Urinary bladder (tissue), 3 donors: ENCODE measurements at regions not wholly inside any gene's neighbourhood (a gene's known extent, or its start where the extent isn't known, plus 50 kb on each side); places are given as distances from the start of the nearest gene placed in this dataset.

Experiments
- DNase-seq: peaks from one replicate; pipeline ENCODE4 v3.0.0-alpha.2; 2015; ENCODE audit errors: extremely low spot score
- H3K27ac ChIP-seq: one replicate; pipeline ENCODE4 v1.5.1; 2013; ENCODE audit warnings: low read depth, mild to moderate bottlenecking, moderate library complexity
- H3K36me3 ChIP-seq: one replicate; pipeline ENCODE4 v1.6.1; 2013; ENCODE audit warnings: mild to moderate bottlenecking, moderate library complexity; ENCODE audit not compliant: insufficient read depth
- H3K4me1 ChIP-seq: one replicate; pipeline ENCODE4 v1.6.1; 2013; ENCODE audit warnings: mild to moderate bottlenecking, moderate library complexity; ENCODE audit not compliant: insufficient read depth
- H3K4me3 ChIP-seq: one replicate; pipeline ENCODE4 v1.5.1; 2013; ENCODE audit warnings: low read depth, low read length
- WGBS: extraction: QIAGEN DNeasy Blood & Tissue Kit; methylation state at CpG from one replicate; pipeline ENCODE4 v1.1.7; 2013; 5-methylcytosine and 5-hydroxymethylcytosine counted together
- donor health status: healthy with polysubstance abuse.
- donor health status: healthy.

GRCh38 chr19:46951171-46951986 lies 68.3 kb upstream of the NPAS1 start:
- no peaks in the 10 kb centered on the region for H3K36me3 ChIP-seq
- DNase-seq = no peak
- H3K27ac ChIP-seq = no peak overlapping the region
- WGBS = 67% methylated on average over 8 of the region's 8 CpGs
- no peak overlapping the region for H3K4me3 ChIP-seq
- no peaks in the 10 kb centered on the region for H3K4me1 ChIP-seq

DNA sequence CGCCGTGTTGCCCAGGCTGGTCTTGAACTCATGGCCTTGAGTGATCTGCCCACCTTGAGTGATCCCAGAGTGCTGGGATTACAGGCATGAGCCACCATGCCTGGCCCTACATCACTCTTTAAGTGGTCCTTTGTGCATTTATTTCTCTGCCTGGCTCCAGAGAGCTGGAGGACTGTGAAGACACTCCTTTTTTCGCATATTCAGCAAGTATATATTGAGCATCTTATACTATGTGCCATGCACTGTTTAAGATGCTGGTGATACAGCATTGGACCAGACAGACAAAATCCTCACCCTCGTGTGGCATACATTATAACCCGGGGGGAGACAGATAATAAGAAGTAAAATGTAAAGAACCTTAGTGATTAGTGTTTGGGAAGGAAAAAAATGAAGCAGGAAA lies 66.8 kb upstream of the NPAS1 start:
- Histone ChIP-seq H3K4me3 (no peak overlapping the region), H3K27ac (no peak overlapping the region), H3K4me1 (no peaks in the 10 kb centered on the region), H3K36me3 (no peaks in the 10 kb centered on the region)
- 94% methylated on average over 5 of the region's 5 CpGs for WGBS
- DNase-seq = no peak

GRCh38 chr19:46953955-46954501 lies 65.6 kb upstream of the NPAS1 start:
- WGBS = 90% methylated on average over 6 of the region's 6 CpGs
- Histone ChIP-seq H3K4me1 (no peaks in the 10 kb centered on the region), H3K4me3 (no peak overlapping the region), H3K36me3 (no peaks in the 10 kb centered on the region), H3K27ac (no peak overlapping the region)
- DNase-seq = no peak

- no peak overlapping the region for H3K27ac ChIP-seq
- no peaks in the 10 kb centered on the region for H3K36me3 ChIP-seq
- H3K4me1 ChIP-seq = no peaks in the 10 kb centered on the region
- DNase-seq = no peak
- WGBS = 67% methylated on average over 7 of the region's 7 CpGs
- H3K4me3 ChIP-seq = no peak overlapping the region
Measured at GRCh38 chr19:46954502-46954992, 65.1 kb upstream of the NPAS1 start.

DNA sequence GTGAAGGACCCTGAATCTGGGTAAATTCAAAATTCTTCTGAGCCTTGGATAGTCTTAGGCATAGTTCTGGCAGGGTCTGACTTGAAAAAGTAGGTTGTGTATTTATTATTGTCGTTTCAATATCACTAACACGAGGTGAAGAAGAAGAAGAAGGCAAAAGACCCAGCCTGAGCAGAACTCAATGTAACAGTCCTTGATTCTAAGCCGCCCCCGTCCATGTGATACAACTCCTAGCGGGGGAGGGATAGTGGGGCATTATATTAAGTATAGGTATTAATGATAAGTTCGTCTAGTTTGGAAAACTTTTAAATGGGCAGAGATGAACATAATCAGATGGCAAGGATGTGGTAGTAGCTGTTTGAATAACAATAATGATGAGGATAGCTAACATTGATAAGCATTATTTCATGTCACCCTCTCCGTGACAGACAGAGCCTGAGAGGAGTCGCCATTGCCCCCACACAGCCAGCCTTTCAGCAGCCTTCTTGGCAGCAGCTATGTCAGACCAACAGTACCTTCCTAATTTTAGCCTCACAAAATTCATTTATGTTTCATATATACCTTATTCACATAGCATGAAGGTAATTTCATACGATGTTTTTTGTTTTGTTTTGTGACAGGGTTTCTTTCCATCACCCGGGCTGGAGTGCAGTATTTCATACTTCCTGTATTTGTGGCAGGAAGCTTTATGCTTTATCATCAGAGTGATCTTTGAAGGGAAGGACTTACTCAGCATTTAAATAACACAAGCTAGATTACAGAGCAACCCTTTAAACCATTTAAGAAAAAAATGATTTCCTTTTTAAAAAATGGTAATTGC lies 64.4 kb upstream of the NPAS1 start:
- Histone ChIP-seq H3K36me3 (no peaks in the 10 kb centered on the region), H3K27ac (no peak overlapping the region), H3K4me1 (no peaks in the 10 kb centered on the region), H3K4me3 (no peak overlapping the region)
- no peak for DNase-seq
- 45% methylated on average over 10 of the region's 10 CpGs for WGBS

DNA sequence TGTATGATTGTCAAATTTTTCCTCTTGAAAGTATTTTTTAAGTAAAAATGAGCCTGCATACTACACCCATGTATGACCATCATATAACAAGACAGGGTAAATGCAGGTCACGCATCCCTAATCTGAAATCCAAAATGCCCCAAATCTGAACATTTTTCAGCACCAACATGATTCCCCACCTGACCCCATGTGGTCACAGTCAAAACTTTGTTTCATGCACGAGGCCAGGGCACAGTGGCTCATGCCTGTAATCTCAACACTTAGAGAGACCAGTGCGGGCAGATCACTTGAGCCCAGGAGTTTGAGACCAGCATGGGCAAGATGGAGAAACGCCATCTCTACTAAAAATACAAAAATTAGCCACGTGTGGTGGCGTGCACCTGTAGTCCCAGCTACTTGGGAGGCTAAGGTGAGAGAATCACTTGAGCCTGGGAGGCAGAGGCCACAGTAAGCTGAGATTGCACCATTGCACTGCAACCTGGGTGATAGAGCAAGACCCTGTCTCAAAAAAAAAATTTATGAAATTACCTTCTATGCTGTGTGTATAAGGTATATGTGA lies 63.7 kb upstream of the NPAS1 start:
- no peaks in the 10 kb centered on the region for H3K4me1 ChIP-seq
- H3K27ac ChIP-seq = no peak overlapping the region
- WGBS = 80% methylated on average over 6 of the region's 6 CpGs
- no peak for DNase-seq
- H3K36me3 ChIP-seq = no peaks in the 10 kb centered on the region
- no peak overlapping the region for H3K4me3 ChIP-seq

- 65% methylated on average over 6 of the region's 6 CpGs for WGBS
- Histone ChIP-seq H3K36me3 (no peaks in the 10 kb centered on the region), H3K4me3 (no peak overlapping the region), H3K4me1 (no peaks in the 10 kb centered on the region), H3K27ac (no peak overlapping the region)
- no peak for DNase-seq
Measured at GRCh38 chr19:46958532-46958931, 61.1 kb upstream of the NPAS1 start.

DNA sequence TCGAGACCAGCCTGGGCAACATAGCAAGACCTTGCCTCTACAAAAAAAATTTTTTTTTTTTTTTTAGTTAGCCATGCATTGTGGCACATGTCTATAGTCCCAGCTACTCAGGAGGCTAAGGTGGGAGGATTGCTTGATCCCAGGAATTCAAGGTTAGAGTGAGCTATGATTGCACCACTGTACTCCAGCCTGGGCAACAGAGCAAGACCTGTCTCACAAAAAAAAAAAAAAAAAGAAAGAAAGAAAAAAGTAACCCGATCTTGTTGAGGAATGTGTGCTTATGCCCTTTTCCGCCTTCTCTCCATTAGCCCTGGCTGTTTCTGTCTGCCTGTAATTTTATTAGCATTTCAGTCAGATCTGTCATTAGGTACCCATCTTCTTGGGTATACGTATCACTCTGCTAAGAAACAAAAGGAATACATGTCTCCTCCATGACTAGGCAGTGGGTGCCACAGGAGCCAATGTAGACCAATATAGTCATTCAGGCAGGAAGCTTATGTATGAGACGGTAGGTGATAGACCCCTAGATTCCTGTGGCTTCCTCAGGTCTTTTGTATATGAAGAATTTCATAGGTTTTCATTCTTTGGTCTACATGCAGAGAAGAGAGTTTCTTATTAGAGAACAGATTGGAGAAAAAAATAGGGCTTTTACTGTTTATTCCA lies 59.6 kb upstream of the NPAS1 start:
- Histone ChIP-seq H3K4me1 (no peaks in the 10 kb centered on the region), H3K27ac (no peak overlapping the region), H3K36me3 (no peaks in the 10 kb centered on the region), H3K4me3 (no peak overlapping the region)
- WGBS = 95% methylated on average over 5 of the region's 5 CpGs
- no peak for DNase-seq

- WGBS = 78% methylated on average over 2 of the region's 2 CpGs
- no peak overlapping the region for H3K27ac ChIP-seq
- no peaks in the 10 kb centered on the region for H3K36me3 ChIP-seq
- no peaks in the 10 kb centered on the region for H3K4me1 ChIP-seq
- DNase-seq = no peak
- H3K4me3 ChIP-seq = no peak overlapping the region
Measured at GRCh38 chr19:46962030-46962570, 57.5 kb upstream of the NPAS1 start.

DNA sequence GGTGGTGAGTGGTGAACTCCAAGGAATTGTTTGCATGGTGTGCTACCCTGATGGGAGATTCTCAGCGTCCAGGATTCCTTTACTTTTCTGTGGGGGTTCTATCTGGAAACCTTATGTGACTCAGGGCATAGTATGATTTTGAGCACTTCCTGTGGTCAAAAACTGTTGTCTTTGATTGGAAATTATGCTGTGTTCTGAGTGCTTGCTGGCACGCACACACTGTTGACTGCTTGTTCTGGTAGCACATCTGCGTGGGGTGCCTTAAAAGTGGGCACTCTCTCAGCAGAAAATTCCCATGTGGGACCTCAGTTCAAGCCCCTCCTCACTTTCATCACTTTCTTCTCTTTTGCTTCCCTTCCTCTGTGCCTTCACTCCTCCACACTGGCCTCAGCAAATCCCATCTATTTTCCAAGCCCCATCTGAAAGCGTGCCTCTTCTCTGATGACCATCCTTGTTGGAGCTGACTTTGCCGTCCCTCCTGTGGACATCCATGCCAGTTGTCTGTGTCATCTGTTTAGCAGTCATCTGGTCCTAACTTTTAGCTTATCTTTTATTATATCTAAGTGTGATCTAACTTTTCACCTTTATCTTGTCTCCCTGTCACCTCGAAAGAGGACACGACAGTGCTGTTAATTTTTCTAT lies 56.4 kb upstream of the NPAS1 start:
- WGBS = 81% methylated on average over 7 of the region's 7 CpGs
- Histone ChIP-seq H3K4me3 (no peak overlapping the region), H3K4me1 (no peaks in the 10 kb centered on the region), H3K36me3 (no peaks in the 10 kb centered on the region), H3K27ac (no peak overlapping the region)
- no peak for DNase-seq

DNA sequence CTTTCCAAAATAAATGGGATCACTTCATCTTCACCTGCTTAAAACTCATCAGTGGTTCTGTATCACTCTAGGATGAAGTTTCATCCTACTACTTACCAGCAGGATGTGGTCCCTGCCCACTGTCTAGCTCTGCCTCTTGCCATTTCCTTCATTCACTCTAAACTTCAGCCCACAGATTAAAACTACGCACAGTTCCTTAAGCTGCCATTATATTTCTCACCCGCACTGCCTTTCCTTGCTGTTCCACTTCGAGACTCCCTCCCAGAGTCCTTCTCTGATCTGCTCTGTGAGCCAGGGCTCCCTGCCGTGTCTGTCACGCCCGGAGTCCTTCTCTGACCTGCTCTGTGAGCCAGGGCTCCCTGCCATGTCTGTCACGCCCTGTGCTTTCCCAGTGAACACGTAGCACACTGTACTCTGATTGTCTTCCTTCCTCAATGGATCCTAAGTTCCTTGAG lies 52.0 kb upstream of the NPAS1 start:
- H3K4me1 ChIP-seq = no peaks in the 10 kb centered on the region

More for the DNA sequence above, 52.0 kb upstream of the NPAS1 start:
- Histone ChIP-seq H3K4me3 (no peak overlapping the region), H3K27ac (no peak overlapping the region), H3K36me3 (no peaks in the 10 kb centered on the region)
- no peak for DNase-seq
- WGBS = 55% methylated on average over 8 of the region's 8 CpGs
